ENCODE measurements at regions not wholly inside any gene's neighbourhood (a gene's known extent, or its start where the extent isn't known, plus 50 kb on each side); places are given as distances from the start of the nearest gene placed in this dataset.

GRCh38 chr21:16590641-16591292 lies 861.0 kb downstream of the USP25 start:
- no peak for DNase-seq
- Mint-ChIP-seq H3K36me3 (ENCODE audit: low read depth) (no peaks in the 10 kb centered on the region), H3K4me1 (no peaks in the 10 kb centered on the region), H3K27ac (no peak overlapping the region), H3K27me3 (no peaks in the 10 kb centered on the region), H3K9me3 (no peaks in the 10 kb centered on the region), H3K4me3 (no peak overlapping the region)
- ChIA-PET CTCF (no interaction called here), POLR2A (no interaction called here)

GRCh38 chr21:16592381-16592780 lies 862.6 kb downstream of the USP25 start:
- Mint-ChIP-seq H3K27me3 (no peaks in the 10 kb centered on the region), H3K27ac (no peak overlapping the region), H3K4me1 (no peaks in the 10 kb centered on the region), H3K9me3 (no peaks in the 10 kb centered on the region), H3K36me3 (ENCODE audit: low read depth) (no peaks in the 10 kb centered on the region), H3K4me3 (no peak overlapping the region)
- no peak for DNase-seq
- POLR2A ChIA-PET = no interaction called here
- CTCF ChIA-PET = no interaction called here

- CTCF ChIA-PET = no interaction called here
- H3K4me3 Mint-ChIP-seq = no peak overlapping the region
- no peak for DNase-seq
- no peaks in the 10 kb centered on the region for H3K36me3 Mint-ChIP-seq (ENCODE audit: low read depth)
- no peak overlapping the region for H3K27ac Mint-ChIP-seq
- H3K9me3 Mint-ChIP-seq = no peaks in the 10 kb centered on the region
- H3K4me1 Mint-ChIP-seq = no peaks in the 10 kb centered on the region
- H3K27me3 Mint-ChIP-seq = no peaks in the 10 kb centered on the region
- POLR2A ChIA-PET = no interaction called here
Measured at GRCh38 chr21:16594191-16594590, 864.4 kb downstream of the USP25 start.

GRCh38 chr21:16596369-16596768 lies 866.6 kb downstream of the USP25 start:
- Mint-ChIP-seq H3K27ac (no peak overlapping the region), H3K27me3 (no peaks in the 10 kb centered on the region), H3K36me3 (ENCODE audit: low read depth) (no peaks in the 10 kb centered on the region), H3K9me3 (no peaks in the 10 kb centered on the region), H3K4me1 (no peaks in the 10 kb centered on the region), H3K4me3 (no peak overlapping the region)
- ChIA-PET POLR2A (no interaction called here), CTCF (no interaction called here)
- no peak for DNase-seq

GRCh38 chr21:16597753-16598152 lies 868.0 kb downstream of the USP25 start:
- ChIA-PET CTCF (no interaction called here), POLR2A (no interaction called here)
- Mint-ChIP-seq H3K36me3 (ENCODE audit: low read depth) (no peaks in the 10 kb centered on the region), H3K4me3 (no peak overlapping the region), H3K27me3 (no peaks in the 10 kb centered on the region), H3K4me1 (no peaks in the 10 kb centered on the region), H3K9me3 (no peaks in the 10 kb centered on the region), H3K27ac (no peak overlapping the region)
- no peak for DNase-seq

- Mint-ChIP-seq H3K27me3 (no peaks in the 10 kb centered on the region), H3K9me3 (peaks cover 4% of the 10 kb centered on the region), H3K4me1 (no peaks in the 10 kb centered on the region), H3K36me3 (ENCODE audit: low read depth) (no peaks in the 10 kb centered on the region), H3K4me3 (no peak overlapping the region), H3K27ac (no peak overlapping the region)
- POLR2A ChIA-PET = no interaction called here
- DNase-seq = no peak
- CTCF ChIA-PET = no interaction called here
Measured at GRCh38 chr21:16605597-16605996, 875.8 kb downstream of the USP25 start.

GRCh38 chr21:16606271-16606670 lies 876.5 kb downstream of the USP25 start:
- CTCF ChIA-PET = no interaction called here
- no peaks in the 10 kb centered on the region for H3K36me3 Mint-ChIP-seq (ENCODE audit: low read depth)

GRCh38 chr21:16608209-16608830 lies 878.5 kb downstream of the USP25 start:
- no peaks in the 10 kb centered on the region for H3K4me1 Mint-ChIP-seq
- no peaks in the 10 kb centered on the region for H3K27me3 Mint-ChIP-seq
- H3K36me3 Mint-ChIP-seq (ENCODE audit: low read depth) = no peaks in the 10 kb centered on the region
- H3K27ac Mint-ChIP-seq = no peak overlapping the region
- ChIA-PET CTCF (no interaction called here), POLR2A (no interaction called here)
- no peak overlapping the region for H3K4me3 Mint-ChIP-seq
- H3K9me3 Mint-ChIP-seq = peaks cover 4% of the 10 kb centered on the region
- no peak for DNase-seq

More at GRCh38 chr21:16606271-16606670, 876.5 kb downstream of the USP25 start:
- Mint-ChIP-seq H3K27me3 (no peaks in the 10 kb centered on the region), H3K27ac (no peak overlapping the region), H3K4me3 (no peak overlapping the region), H3K4me1 (no peaks in the 10 kb centered on the region), H3K9me3 (peaks cover 4% of the 10 kb centered on the region)
- POLR2A ChIA-PET = no interaction called here
- no peak for DNase-seq

GRCh38 chr21:16619281-16619680 lies 889.5 kb downstream of the USP25 start:
- Mint-ChIP-seq H3K27ac (no peak overlapping the region), H3K27me3 (no peaks in the 10 kb centered on the region), H3K9me3 (peaks cover 11% of the 10 kb centered on the region), H3K4me1 (no peaks in the 10 kb centered on the region), H3K36me3 (ENCODE audit: low read depth) (no peaks in the 10 kb centered on the region), H3K4me3 (no peak overlapping the region)
- no peak for DNase-seq
- CTCF ChIA-PET = no interaction called here
- POLR2A ChIA-PET = no interaction called here

GRCh38 chr21:16620786-16621320 lies 891.1 kb downstream of the USP25 start:
- no peaks in the 10 kb centered on the region for H3K27me3 Mint-ChIP-seq
- no peaks in the 10 kb centered on the region for H3K4me1 Mint-ChIP-seq
- no peak overlapping the region for H3K27ac Mint-ChIP-seq
- DNase-seq = no peak
- peaks cover 11% of the 10 kb centered on the region for H3K9me3 Mint-ChIP-seq
- ChIA-PET POLR2A (no interaction called here), CTCF (no interaction called here)
- H3K36me3 Mint-ChIP-seq (ENCODE audit: low read depth) = no peaks in the 10 kb centered on the region
- no peak overlapping the region for H3K4me3 Mint-ChIP-seq

GRCh38 chr21:16624479-16625118 lies 888.2 kb upstream of the CXADR start:
- Mint-ChIP-seq H3K4me1 (no peaks in the 10 kb centered on the region), H3K27me3 (no peaks in the 10 kb centered on the region), H3K4me3 (no peak overlapping the region), H3K9me3 (peaks cover under 1% of the 10 kb centered on the region), H3K36me3 (ENCODE audit: low read depth) (no peaks in the 10 kb centered on the region), H3K27ac (no peak overlapping the region)
- no peak for DNase-seq
- ChIA-PET POLR2A (no interaction called here), CTCF (no interaction called here)

- Mint-ChIP-seq H3K36me3 (ENCODE audit: low read depth) (no peaks in the 10 kb centered on the region), H3K4me1 (no peaks in the 10 kb centered on the region), H3K4me3 (no peak overlapping the region), H3K27ac (no peak overlapping the region), H3K9me3 (no peaks in the 10 kb centered on the region), H3K27me3 (no peaks in the 10 kb centered on the region)
- ChIA-PET POLR2A (interaction anchor here (0.6 kb wide), 1 partner anchor 1416 kb away, joined by 3 read pairs; no protein-coding TSS in a partner anchor), CTCF (no interaction called here)
- no peak for DNase-seq
Measured at GRCh38 chr21:16625491-16625890, 887.4 kb upstream of the CXADR start.

- Mint-ChIP-seq H3K36me3 (ENCODE audit: low read depth) (no peaks in the 10 kb centered on the region), H3K9me3 (no peaks in the 10 kb centered on the region), H3K4me3 (no peak overlapping the region), H3K27me3 (no peaks in the 10 kb centered on the region), H3K4me1 (no peaks in the 10 kb centered on the region), H3K27ac (no peak overlapping the region)
- POLR2A ChIA-PET = no interaction called here
- CTCF ChIA-PET = no interaction called here
- no peak for DNase-seq
Measured at GRCh38 chr21:16633831-16634459, 878.9 kb upstream of the CXADR start.
